Activated CD8-positive, alpha-beta T cell treated with anti-CD3 and anti-CD28 coated beads for 36 hours (primary cell): ENCODE measurements at regions not wholly inside any gene's neighbourhood (a gene's known extent, or its start where the extent isn't known, plus 50 kb on each side); places are given as distances from the start of the nearest gene placed in this dataset.

ENCODE experiments used
- ATAC-seq: fragments of 200-7000 bp; cut with Tn5 transposase; one replicate; pipeline ENCODE4 v1.10.0; 2021; ENCODE audit warnings: mild to moderate bottlenecking, moderate library complexity
- CTCF ChIA-PET: fragments of 350-600 bp; sonication (Branson Sonifier 250); formaldehyde crosslinking; loops from one replicate; lab custom pipeline; 2021; ENCODE audit warnings: antibody characterized with exemption; lab: Charles Lee
- POLR2A ChIA-PET: fragments of 350-600 bp; sonication (Branson Sonifier 250); formaldehyde crosslinking; loops from one replicate; lab custom pipeline; 2021; ENCODE audit warnings: antibody characterized with exemption; lab: Charles Lee
- DNase-seq: peaks from one replicate; pipeline ENCODE4 v3.0.0-alpha.2; 2020
- H3K27ac Mint-ChIP-seq: one replicate; pipeline ENCODE4 v1.8.0; 2021; ENCODE audit warnings: mild to moderate bottlenecking, mixed read lengths
- H3K27me3 Mint-ChIP-seq: one replicate; pipeline ENCODE4 v1.8.0; 2021; ENCODE audit warnings: mixed read lengths
- H3K36me3 Mint-ChIP-seq: one replicate; pipeline ENCODE4 v1.8.0; 2021; ENCODE audit warnings: low read depth, mixed read lengths
- H3K4me1 Mint-ChIP-seq: one replicate; pipeline ENCODE4 v1.8.0; 2021; ENCODE audit warnings: low read depth, mixed read lengths
- H3K4me3 Mint-ChIP-seq: one replicate; pipeline ENCODE4 v1.8.0; 2021; ENCODE audit warnings: mild to moderate bottlenecking, moderate library complexity, mixed read lengths
- H3K9me3 Mint-ChIP-seq: one replicate; pipeline ENCODE4 v1.8.0; 2021; ENCODE audit warnings: mixed read lengths
- intact Hi-C: fragments of 100-400 bp; cut with micrococcal nuclease; formaldehyde crosslinking; loops from one replicate; pipeline ENCODE4 v1.10.0; 2022
- TF ChIP-seq, protein P1 (sequence below): fragments of 200-600 bp; IDR thresholded peaks from one replicate; pipeline ENCODE4 v1.8.0; 2022; ENCODE audit warnings: antibody characterized with exemption, mild to moderate bottlenecking

DNA sequence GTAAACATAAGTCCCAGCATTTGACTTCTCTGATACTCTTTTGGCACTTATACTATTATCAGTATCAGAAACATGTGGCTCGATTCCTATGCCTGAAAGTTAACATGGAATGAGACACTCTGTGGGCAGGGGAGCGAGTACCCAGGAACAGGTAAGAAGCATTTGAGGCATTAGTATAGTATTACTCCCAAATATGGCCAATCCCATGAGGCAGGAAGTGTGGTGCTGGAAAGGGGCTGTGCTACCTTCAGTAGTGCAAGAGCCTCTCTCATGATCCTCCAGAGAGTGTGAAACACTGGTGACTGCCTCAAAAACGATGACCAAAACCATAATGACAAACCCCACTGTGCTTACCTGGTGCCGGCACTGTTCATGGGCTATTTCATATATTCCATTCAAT, 415.1 kb downstream of the SOX11 start:
- Mint-ChIP-seq H3K27me3 (peaks cover 2% of the 10 kb centered on the region), H3K27ac (no peak overlapping the region), H3K9me3 (peaks cover 4% of the 10 kb centered on the region), H3K4me3 (no peak overlapping the region), H3K36me3 (no peaks in the 10 kb centered on the region), H3K4me1 (no peaks in the 10 kb centered on the region)
- TF ChIP-seq, protein P1, sequence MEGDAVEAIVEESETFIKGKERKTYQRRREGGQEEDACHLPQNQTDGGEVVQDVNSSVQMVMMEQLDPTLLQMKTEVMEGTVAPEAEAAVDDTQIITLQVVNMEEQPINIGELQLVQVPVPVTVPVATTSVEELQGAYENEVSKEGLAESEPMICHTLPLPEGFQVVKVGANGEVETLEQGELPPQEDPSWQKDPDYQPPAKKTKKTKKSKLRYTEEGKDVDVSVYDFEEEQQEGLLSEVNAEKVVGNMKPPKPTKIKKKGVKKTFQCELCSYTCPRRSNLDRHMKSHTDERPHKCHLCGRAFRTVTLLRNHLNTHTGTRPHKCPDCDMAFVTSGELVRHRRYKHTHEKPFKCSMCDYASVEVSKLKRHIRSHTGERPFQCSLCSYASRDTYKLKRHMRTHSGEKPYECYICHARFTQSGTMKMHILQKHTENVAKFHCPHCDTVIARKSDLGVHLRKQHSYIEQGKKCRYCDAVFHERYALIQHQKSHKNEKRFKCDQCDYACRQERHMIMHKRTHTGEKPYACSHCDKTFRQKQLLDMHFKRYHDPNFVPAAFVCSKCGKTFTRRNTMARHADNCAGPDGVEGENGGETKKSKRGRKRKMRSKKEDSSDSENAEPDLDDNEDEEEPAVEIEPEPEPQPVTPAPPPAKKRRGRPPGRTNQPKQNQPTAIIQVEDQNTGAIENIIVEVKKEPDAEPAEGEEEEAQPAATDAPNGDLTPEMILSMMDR, result no peak
- intact Hi-C loops, result no loop called here
- DNase-seq, result no peak
- ChIA-PET CTCF (no interaction called here), POLR2A (no interaction called here)
- ATAC-seq, result no peak

- POLR2A ChIA-PET, result no interaction called here
- no peak overlapping the region for H3K4me3 Mint-ChIP-seq
- ATAC-seq (no peak), DNase-seq (no peak)
- H3K4me1 Mint-ChIP-seq, result no peaks in the 10 kb centered on the region
- TF ChIP-seq, protein P1, result no peak
- H3K9me3 Mint-ChIP-seq, result peaks cover 2% of the 10 kb centered on the region
- intact Hi-C loops, result no loop called here
- H3K27me3 Mint-ChIP-seq, result no peaks in the 10 kb centered on the region
- H3K27ac Mint-ChIP-seq, result no peak overlapping the region
- CTCF ChIA-PET, result no interaction called here
- H3K36me3 Mint-ChIP-seq, result no peaks in the 10 kb centered on the region
Observed at GRCh38 chr2:6109831-6110230, 417.6 kb downstream of the SOX11 start.

GRCh38 chr2:6111781-6112261, 419.6 kb downstream of the SOX11 start:
- POLR2A ChIA-PET, result no interaction called here
- CTCF ChIA-PET, result no interaction called here
- DNase-seq (no peak), ATAC-seq (no peak)
- TF ChIP-seq, protein P1, result no peak
- Mint-ChIP-seq H3K27me3 (no peaks in the 10 kb centered on the region), H3K9me3 (peaks cover 2% of the 10 kb centered on the region), H3K27ac (no peak overlapping the region), H3K4me3 (no peak overlapping the region), H3K36me3 (no peaks in the 10 kb centered on the region), H3K4me1 (no peaks in the 10 kb centered on the region)
- intact Hi-C loops, result no loop called here

DNA sequence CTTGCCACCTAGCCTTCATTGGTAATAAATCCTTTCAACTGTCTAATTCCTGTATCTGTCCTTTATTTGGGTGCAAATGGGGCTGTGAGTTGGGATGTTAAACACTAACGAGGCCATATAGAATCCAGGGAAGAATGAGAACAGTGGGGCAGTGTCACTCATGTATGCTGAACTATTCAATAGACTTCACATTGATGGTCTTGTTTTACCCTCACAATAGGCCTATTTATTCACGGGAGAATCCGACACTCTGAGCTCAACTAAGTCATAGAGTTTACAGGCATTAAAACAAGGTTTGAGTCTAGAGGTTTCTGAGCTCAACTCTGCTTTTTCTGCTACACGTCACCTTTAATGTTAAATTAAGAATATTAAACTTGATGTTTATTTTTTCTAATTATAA, 421.6 kb downstream of the SOX11 start:
- H3K4me1 Mint-ChIP-seq, result no peaks in the 10 kb centered on the region
- intact Hi-C loops, result no loop called here
- TF ChIP-seq, protein P1, result no peak
- no peak for ATAC-seq
- no peak overlapping the region for H3K27ac Mint-ChIP-seq
- H3K9me3 Mint-ChIP-seq, result peaks cover 3% of the 10 kb centered on the region
- CTCF ChIA-PET, result no interaction called here
- DNase-seq, result no peak
- H3K4me3 Mint-ChIP-seq, result no peak overlapping the region
- no peaks in the 10 kb centered on the region for H3K36me3 Mint-ChIP-seq
- POLR2A ChIA-PET, result no interaction called here
- H3K27me3 Mint-ChIP-seq, result no peaks in the 10 kb centered on the region

GRCh38 chr2:6127718-6128117, 435.5 kb downstream of the SOX11 start:
- TF ChIP-seq, protein P1, result no peak
- no peak for DNase-seq
- CTCF ChIA-PET, result no interaction called here
- Mint-ChIP-seq H3K36me3 (no peaks in the 10 kb centered on the region), H3K27me3 (no peaks in the 10 kb centered on the region), H3K27ac (no peak overlapping the region), H3K9me3 (no peaks in the 10 kb centered on the region), H3K4me3 (no peak overlapping the region), H3K4me1 (no peaks in the 10 kb centered on the region)
- ATAC-seq, result no peak
- POLR2A ChIA-PET, result no interaction called here
- intact Hi-C loops, result no loop called here
